Calu3 (cell line): ENCODE measurements at regions not wholly inside any gene's neighbourhood (a gene's known extent, or its start where the extent isn't known, plus 50 kb on each side); places are given as distances from the start of the nearest gene placed in this dataset.

Experiments used
- BruUV-seq: library from RNA; stranded (reverse); fragments of 400-500 nt; replicated peaks from 2 replicates; lab custom pipeline; 2021; lab: Mats Ljungman, UMichigan
- CTCF ChIA-PET: fragments of 300-600 bp; sonication (Branson Sonifier 250); formaldehyde crosslinking; loops from one replicate; lab custom pipeline; 2022; ENCODE audit warnings: antibody characterized with exemption; lab: Charles Lee
- DNase-seq: peaks from one replicate; pipeline ENCODE4 v3.0.0; 2022
- H3K27ac Mint-ChIP-seq: one replicate; pipeline ENCODE4 v1.8.0; 2022; ENCODE audit warnings: mixed read lengths; ENCODE audit not compliant: unreplicated experiment
- H3K27me3 Mint-ChIP-seq: one replicate; pipeline ENCODE4 v1.8.0; 2022; ENCODE audit warnings: mixed read lengths; ENCODE audit not compliant: unreplicated experiment
- H3K36me3 Mint-ChIP-seq: one replicate; pipeline ENCODE4 v1.8.0; 2022; ENCODE audit warnings: mild to moderate bottlenecking, moderate library complexity, mixed read lengths; ENCODE audit not compliant: insufficient read depth, unreplicated experiment
- H3K4me1 Mint-ChIP-seq: one replicate; pipeline ENCODE4 v1.8.0; 2022; ENCODE audit warnings: mild to moderate bottlenecking, low read depth, mixed read lengths; ENCODE audit not compliant: unreplicated experiment
- H3K4me3 Mint-ChIP-seq: one replicate; pipeline ENCODE4 v1.8.0; 2022; ENCODE audit warnings: mild to moderate bottlenecking, low read depth, moderate library complexity, mixed read lengths; ENCODE audit not compliant: unreplicated experiment
- H3K9me3 Mint-ChIP-seq: one replicate; pipeline ENCODE4 v1.8.0; 2022; ENCODE audit warnings: low read depth, mixed read lengths; ENCODE audit not compliant: unreplicated experiment
- CTCF ChIP-seq: fragments of 200-600 bp; IDR thresholded peaks from one replicate; pipeline ENCODE4 v1.8.0; 2022; ENCODE audit warnings: antibody characterized with exemption; ENCODE audit not compliant: unreplicated experiment
- intact Hi-C: fragments of 100-400 bp; cut with micrococcal nuclease; formaldehyde crosslinking; loops from one replicate; pipeline ENCODE4 v1.10.0; 2022; ENCODE audit not compliant: unreplicated experiment

DNA sequence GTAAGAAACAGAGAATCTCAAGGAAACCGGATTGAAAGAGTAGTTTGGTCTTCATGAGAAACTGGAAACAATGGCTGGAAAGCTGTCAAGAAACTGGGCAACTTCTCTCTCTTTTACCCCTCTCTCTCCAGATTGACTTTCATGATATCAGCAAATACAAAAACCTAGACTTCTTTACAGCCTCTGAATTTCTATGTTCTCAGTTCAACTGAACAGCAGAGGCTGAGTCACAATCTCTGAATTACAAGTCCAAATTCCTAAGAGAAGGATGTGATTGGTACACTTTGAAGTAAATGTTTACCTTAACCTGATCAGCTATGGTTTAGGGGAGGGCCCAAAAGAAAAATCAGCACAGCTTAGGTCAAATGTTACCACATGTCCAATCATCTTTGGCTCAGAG lies 974.9 kb downstream of the RPA4 start:
- Mint-ChIP-seq H3K27ac (no peak overlapping the region), H3K4me1 (no peaks in the 10 kb centered on the region), H3K9me3 (no peaks in the 10 kb centered on the region), H3K36me3 (no peaks in the 10 kb centered on the region), H3K4me3 (no peak overlapping the region), H3K27me3 (no peaks in the 10 kb centered on the region)
- no TSS peak for BruUV-seq
- TF ChIP-seq CTCF: no peak
- DNase-seq: no peak
- intact Hi-C loops: no loop called here
- CTCF ChIA-PET: no interaction called here

DNA sequence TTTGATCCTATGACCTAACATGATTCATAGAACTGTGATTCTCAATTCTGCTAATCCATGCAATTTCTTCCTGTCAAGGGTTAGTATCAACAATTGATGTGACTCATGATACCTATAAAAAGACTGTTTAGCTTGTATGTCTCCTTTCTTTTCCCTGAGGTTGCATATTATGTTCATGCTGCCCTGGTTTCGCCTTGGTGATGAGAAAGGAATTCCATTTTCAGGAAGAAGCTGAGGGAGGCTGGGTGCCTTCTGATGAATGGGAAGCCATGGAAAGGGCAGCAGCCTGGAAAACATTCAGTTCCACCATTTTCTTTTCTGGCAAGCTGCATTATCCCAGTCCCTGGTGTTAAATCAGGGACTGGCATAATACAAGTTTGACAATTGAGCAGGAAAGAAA lies 976.5 kb downstream of the RPA4 start:
- H3K27me3 Mint-ChIP-seq: no peaks in the 10 kb centered on the region
- CTCF ChIA-PET: no interaction called here
- H3K4me3 Mint-ChIP-seq: no peak overlapping the region
- DNase-seq: no peak
- no peak for TF ChIP-seq CTCF
- BruUV-seq: no TSS peak
- intact Hi-C loops: no loop called here
- no peaks in the 10 kb centered on the region for H3K9me3 Mint-ChIP-seq
- H3K27ac Mint-ChIP-seq: no peak overlapping the region
- H3K4me1 Mint-ChIP-seq: no peaks in the 10 kb centered on the region
- no peaks in the 10 kb centered on the region for H3K36me3 Mint-ChIP-seq

DNA sequence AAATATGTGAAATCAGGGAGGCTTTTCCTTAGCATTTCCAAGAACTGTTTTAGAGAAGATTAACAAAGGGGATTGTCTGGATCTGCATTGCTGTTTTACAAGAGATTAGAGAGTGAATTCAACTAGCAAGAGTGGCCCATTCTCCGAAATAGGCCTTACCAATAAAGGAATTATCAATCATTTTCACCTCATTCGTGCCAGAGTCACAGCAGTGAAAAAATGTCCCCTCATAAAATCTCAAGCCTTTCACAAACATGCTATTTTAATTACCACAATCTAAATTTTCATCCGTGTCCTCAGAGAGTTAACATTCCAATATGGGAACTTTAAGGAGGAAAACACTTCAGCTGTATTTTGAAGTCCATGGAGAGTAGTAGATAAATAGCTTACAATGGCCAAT lies 979.6 kb downstream of the RPA4 start:
- H3K4me3 Mint-ChIP-seq: no peak overlapping the region

DNA sequence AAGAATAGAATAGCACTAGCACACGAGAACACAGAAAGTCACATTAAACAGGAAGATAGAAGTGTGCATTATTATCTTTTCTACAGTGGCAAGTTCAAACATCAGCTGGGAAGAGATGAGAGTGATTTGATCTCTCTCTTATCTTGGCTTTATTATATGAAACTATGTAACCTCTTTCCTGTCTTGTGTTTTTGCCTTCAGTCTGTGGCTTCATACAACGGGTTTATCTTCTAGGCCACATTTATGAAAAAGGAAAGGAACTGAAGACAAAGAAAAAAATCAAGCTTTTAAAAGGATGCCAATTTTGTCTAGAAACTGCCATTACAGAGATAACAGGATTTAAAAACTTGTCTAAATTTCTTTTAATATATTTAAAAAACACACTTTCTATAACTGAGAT lies 983.6 kb downstream of the RPA4 start:
- no TSS peak for BruUV-seq
- no peaks in the 10 kb centered on the region for H3K9me3 Mint-ChIP-seq
- TF ChIP-seq CTCF: no peak
- intact Hi-C loops: no loop called here
- no peaks in the 10 kb centered on the region for H3K27me3 Mint-ChIP-seq
- no peaks in the 10 kb centered on the region for H3K4me1 Mint-ChIP-seq
- no peak overlapping the region for H3K4me3 Mint-ChIP-seq
- DNase-seq: no peak
- H3K36me3 Mint-ChIP-seq: no peaks in the 10 kb centered on the region
- no peak overlapping the region for H3K27ac Mint-ChIP-seq
- CTCF ChIA-PET: no interaction called here

More for the DNA sequence above, 979.6 kb downstream of the RPA4 start:
- Mint-ChIP-seq H3K9me3 (no peaks in the 10 kb centered on the region), H3K36me3 (no peaks in the 10 kb centered on the region), H3K27ac (no peak overlapping the region), H3K27me3 (no peaks in the 10 kb centered on the region), H3K4me1 (no peaks in the 10 kb centered on the region)
- no peak for TF ChIP-seq CTCF
- CTCF ChIA-PET: no interaction called here
- BruUV-seq: no TSS peak
- no peak for DNase-seq
- intact Hi-C loops: no loop called here
